HepG2 (cell line): ENCODE measurements at regions not wholly inside any gene's neighbourhood (a gene's known extent, or its start where the extent isn't known, plus 50 kb on each side); places are given as distances from the start of the nearest gene placed in this dataset.

Experiments
- ATAC-seq: fragments of 200-7000 bp; cut with Tn5 transposase; 3 replicates; pipeline ENCODE4 v1.9.1; 2020; ENCODE audit warnings: mild to moderate bottlenecking, moderate library complexity
- BruUV-seq: library from RNA; stranded (reverse); fragments of 400-500 nt; replicated peaks from 2 replicates; lab custom pipeline; 2021; lab: Mats Ljungman, UMichigan
- CTCF ChIA-PET: fragments of 300-600 bp; formaldehyde crosslinking; extraction: SDS; loops from one replicate; lab custom pipeline; 2021; ENCODE audit warnings: low total read pairs, inconsistent platforms, low intra/inter-chr PET ratio; lab: Yijun Ruan, JAX
- POLR2A ChIA-PET: fragments of 350-600 bp; sonication (Branson Sonifier 250); formaldehyde crosslinking; loops from one replicate; lab custom pipeline; 2020; ENCODE audit warnings: antibody characterized with exemption, inconsistent platforms; lab: Yijun Ruan, JAX
- DNase-seq: peaks from one replicate; pipeline ENCODE4 v3.0.0-alpha.2; 2015; ENCODE audit warnings: low spot score
- FAIRE-seq: peaks from 3 replicates; lab custom pipeline; 2011; peaks lifted over from hg19 to GRCh38; lab: Jason Lieb, UNC
- H2AFZ ChIP-seq: one replicate; pipeline ENCODE4 v1.6.1; 2011; ENCODE audit warnings: low read length, inconsistent platforms
- H3K27ac ChIP-seq: fragments of 300-600 bp; 3 replicates; pipeline ENCODE4 v1.8.0; 2011; ENCODE audit warnings: mixed run types, mild to moderate bottlenecking, mixed read lengths, low read length, inconsistent platforms; ENCODE audit not compliant: insufficient read depth; ENCODE audit errors: extremely low read length
- H3K27me3 ChIP-seq, 2 experiments: fragments of 200-600 bp in 1 of 2; 2 replicates in 1 of 2; 3 replicates in 1 of 2; pipeline versions ENCODE4 v1.6.0 to v1.8.0; 2011; ENCODE audit warnings: low read length in 2 of 2, mild to moderate bottlenecking in 2 of 2, moderate library complexity in 2 of 2, inconsistent platforms in 1 of 2; ENCODE audit not compliant: insufficient read depth in 2 of 2, control insufficient read depth in 1 of 2
- H3K36me3 ChIP-seq, 2 experiments: fragments of 200-600 bp in 1 of 2; replicated peaks in 1 of 2; 2 replicates in 1 of 2; 3 replicates in 1 of 2; pipeline versions ENCODE4 v1.5.1 to v1.8.0; 2011; ENCODE audit warnings: low read length in 2 of 2, inconsistent platforms in 1 of 2; ENCODE audit not compliant: insufficient read depth in 2 of 2, control insufficient read depth in 1 of 2
- H3K4me1 ChIP-seq: 2 replicates; pipeline ENCODE4 v1.5.1; 2012; ENCODE audit warnings: low read length, inconsistent platforms; ENCODE audit not compliant: insufficient read depth
- H3K4me2 ChIP-seq: 2 replicates; pipeline ENCODE4 v1.6.0; 2011; ENCODE audit warnings: low read depth, low read length, inconsistent platforms
- H3K4me3 ChIP-seq, 3 experiments: fragments of 200-600 bp in 1 of 3; sonication (generic), shearing (Covaris generic) in 1 of 3; replicated peaks in 1 of 3; 2 replicates each; pipeline ENCODE4 v1.5.1; 2011 to 2016; ENCODE audit warnings: low read length in 3 of 3, inconsistent platforms in 2 of 3, low read depth in 2 of 3, mild to moderate bottlenecking in 2 of 3, control low read depth in 1 of 3, mixed read lengths in 1 of 3; ENCODE audit not compliant: insufficient read depth in 1 of 3
- H3K79me2 ChIP-seq: one replicate; pipeline ENCODE4 v1.6.1; 2011; ENCODE audit warnings: low read length, inconsistent platforms; ENCODE audit not compliant: insufficient read depth
- H3K9ac ChIP-seq: 2 replicates; pipeline ENCODE4 v1.6.0; 2011; ENCODE audit warnings: mild to moderate bottlenecking, low read depth, low read length, inconsistent platforms; ENCODE audit not compliant: insufficient read depth
- H3K9me3 ChIP-seq: 2 replicates; pipeline ENCODE4 v1.5.1; 2012; ENCODE audit warnings: mild to moderate bottlenecking, low read length
- H4K20me1 ChIP-seq: 2 replicates; pipeline ENCODE4 v1.6.0; 2011; ENCODE audit warnings: inconsistent platforms, mild to moderate bottlenecking, low read length, moderate library complexity; ENCODE audit not compliant: insufficient read depth
- AFF4 ChIP-seq: sonication (generic); formaldehyde crosslinking; IDR thresholded peaks from 2 replicates; pipeline ENCODE4 v1.4.0; 2020; ENCODE audit warnings: missing genetic modification reagents
- NFIB ChIP-seq: sonication (generic); formaldehyde crosslinking; IDR thresholded peaks from 2 replicates; pipeline ENCODE4 v1.9.0; 2021; ENCODE audit warnings: missing genetic modification reagents, mild to moderate bottlenecking, borderline replicate concordance
- NR2F2 ChIP-seq: IDR thresholded peaks from 2 replicates; pipeline ENCODE4 v1.6.1; 2012; ENCODE audit warnings: low read depth, inconsistent platforms, borderline replicate concordance
- TMF1 ChIP-seq: sonication (generic); formaldehyde crosslinking; IDR thresholded peaks from 2 replicates; pipeline ENCODE4 v1.8.1; 2022; ENCODE audit warnings: low read depth, missing genetic modification reagents
- ZBTB39 ChIP-seq: sonication (generic); formaldehyde crosslinking; IDR thresholded peaks from 2 replicates; pipeline ENCODE4 v1.5.0; 2020; ENCODE audit warnings: missing genetic modification reagents
- ZNF143 ChIP-seq: sonication (generic); formaldehyde crosslinking; IDR thresholded peaks from 2 replicates; pipeline ENCODE4 v1.4.0; 2020; ENCODE audit warnings: missing genetic modification reagents
- ZNF234 ChIP-seq: sonication (generic); formaldehyde crosslinking; conservative IDR thresholded peaks from 2 replicates; pipeline ENCODE4 v1.5.1; 2020; ENCODE audit warnings: mild to moderate bottlenecking, missing genetic modification reagents
- ZNF263 ChIP-seq: sonication (generic); formaldehyde crosslinking; IDR thresholded peaks from 2 replicates; pipeline ENCODE4 v1.4.0; 2020; ENCODE audit warnings: missing genetic modification reagents
- ZNF331 ChIP-seq: sonication (generic); formaldehyde crosslinking; IDR thresholded peaks from 2 replicates; pipeline ENCODE4 v1.4.0; 2020; ENCODE audit warnings: missing genetic modification reagents
- ZNF597 ChIP-seq: sonication (generic); formaldehyde crosslinking; IDR thresholded peaks from 2 replicates; pipeline ENCODE4 v1.5.0; 2020; ENCODE audit warnings: missing genetic modification reagents
- WGBS: methylation state at CpG from one replicate; pipeline ENCODE4 v1.1.6; 2017; ENCODE audit warnings: low lambda C conversion rate; 5-methylcytosine and 5-hydroxymethylcytosine counted together
- in situ Hi-C: cut with HindIII; loops from 2 replicates; pipeline ENCODE4 v1.10.0; 2017; ENCODE audit warnings: low pct_unique_long_range_greater_than_20kb; ENCODE audit not compliant: extremely low pct_ligation_motif_present
- intact Hi-C: fragments of 100-400 bp; cut with micrococcal nuclease; formaldehyde crosslinking; loops from one replicate; pipeline ENCODE4 v1.10.0; 2022; ENCODE audit not compliant: unreplicated experiment
- TF ChIP-seq, protein P1 (sequence below): sonication (generic); formaldehyde crosslinking; IDR thresholded peaks from 2 replicates; pipeline ENCODE4 v1.5.0; 2020; ENCODE audit warnings: mild to moderate bottlenecking, missing genetic modification reagents

GRCh38 chr7:115689941-115690340 is 340.6 kb downstream of the TFEC start:
- intact Hi-C loops = no loop called here
- H4K20me1 ChIP-seq = no peaks in the 10 kb centered on the region
- H2AFZ ChIP-seq = no peak overlapping the region
- no peak for TF ChIP-seq NFIB (CRISPR knock-in tag)
- no peak for TF ChIP-seq ZNF331
- no peak for TF ChIP-seq ZNF143 (CRISPR knock-in tag)
- TF ChIP-seq TMF1 (CRISPR knock-in tag) = no peak
- in situ Hi-C loops = loop anchor here (25.0 kb wide), 1 partner anchor 828 kb away; no protein-coding TSS in a partner anchor
- ChIA-PET POLR2A (no interaction called here), CTCF (no interaction called here)
- no peaks in the 10 kb centered on the region for H3K4me1 ChIP-seq
- no peak overlapping the region for H3K9ac ChIP-seq
- FAIRE-seq (no peak), DNase-seq (no peak), ATAC-seq (no peak)
- H3K79me2 ChIP-seq = no peaks in the 10 kb centered on the region
- no TSS peak for BruUV-seq
- H3K36me3 ChIP-seq = no peaks in the 10 kb centered on the region
- WGBS = 0% methylated on average over 1 of the region's 1 CpG
- H3K4me3 ChIP-seq = no peak overlapping the region
- H3K27me3 ChIP-seq = no peaks in the 10 kb centered on the region
- no peak overlapping the region for H3K27ac ChIP-seq
- no peak overlapping the region for H3K4me2 ChIP-seq
- H3K9me3 ChIP-seq = no peaks in the 10 kb centered on the region

DNA sequence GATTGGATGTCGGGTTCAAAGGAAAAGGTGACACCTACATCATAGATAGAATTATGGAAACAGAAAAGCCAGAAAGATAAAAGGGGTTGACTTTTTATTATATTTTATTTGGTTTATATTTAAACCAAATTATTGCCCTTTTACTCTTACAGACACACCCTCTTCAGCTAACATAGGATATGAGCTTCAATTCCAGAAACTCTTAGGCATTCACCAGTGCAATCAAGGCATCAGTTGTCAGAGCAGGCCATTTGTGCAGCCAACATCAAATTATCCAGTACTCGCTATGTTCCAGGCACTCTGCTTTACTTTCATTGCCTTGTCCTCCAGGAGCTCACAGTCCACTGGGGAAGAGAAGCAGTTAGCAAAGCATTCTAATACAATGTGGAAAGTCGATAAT is 347.5 kb downstream of the TFEC start:
- POLR2A ChIA-PET = no interaction called here
- Histone ChIP-seq H3K4me1 (peaks cover 14% of the 10 kb centered on the region), H3K27ac (no peak overlapping the region), H2AFZ (no peak overlapping the region), H3K27me3 (no peaks in the 10 kb centered on the region), H4K20me1 (no peaks in the 10 kb centered on the region), H3K4me2 (no peak overlapping the region), H3K79me2 (no peaks in the 10 kb centered on the region), H3K36me3 (no peaks in the 10 kb centered on the region), H3K4me3 (no peak overlapping the region), H3K9ac (no peak overlapping the region), H3K9me3 (no peaks in the 10 kb centered on the region)
- DNase-seq (no peak), ATAC-seq (no peak), FAIRE-seq (no peak)
- in situ Hi-C loops = loop anchor here (25.0 kb wide), 1 partner anchor 821 kb away; no protein-coding TSS in a partner anchor
- CTCF ChIA-PET = no interaction called here
- BruUV-seq = no TSS peak
- WGBS = 32% methylated on average over 3 of the region's 3 CpGs
- intact Hi-C loops = no loop called here
- TF ChIP-seq ZNF263 (CRISPR knock-in tag) (no peak), NR2F2 (no peak), AFF4 (CRISPR knock-in tag) (no peak), ZNF234 (CRISPR knock-in tag) (no peak), ZNF597 (no peak), ZBTB39 (CRISPR knock-in tag) (no peak)
- TF ChIP-seq, protein P1, sequence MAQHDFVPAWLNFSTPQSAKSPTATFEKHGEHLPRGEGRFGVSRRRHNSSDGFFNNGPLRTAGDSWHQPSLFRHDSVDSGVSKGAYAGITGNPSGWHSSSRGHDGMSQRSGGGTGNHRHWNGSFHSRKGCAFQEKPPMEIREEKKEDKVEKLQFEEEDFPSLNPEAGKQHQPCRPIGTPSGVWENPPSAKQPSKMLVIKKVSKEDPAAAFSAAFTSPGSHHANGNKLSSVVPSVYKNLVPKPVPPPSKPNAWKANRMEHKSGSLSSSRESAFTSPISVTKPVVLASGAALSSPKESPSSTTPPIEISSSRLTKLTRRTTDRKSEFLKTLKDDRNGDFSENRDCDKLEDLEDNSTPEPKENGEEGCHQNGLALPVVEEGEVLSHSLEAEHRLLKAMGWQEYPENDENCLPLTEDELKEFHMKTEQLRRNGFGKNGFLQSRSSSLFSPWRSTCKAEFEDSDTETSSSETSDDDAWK (CRISPR knock-in tag) = no peak
